Endometrial microvascular endothelial cells (primary cell): ENCODE measurements at regions not wholly inside any gene's neighbourhood (a gene's known extent, or its start where the extent isn't known, plus 50 kb on each side); places are given as distances from the start of the nearest gene placed in this dataset.
"Not testable (repeated sequence)": the region's sequence is repeated elsewhere in the genome, so short reads cannot be mapped to it uniquely, and the experiment has no call there.

ENCODE experiments used
- in situ Hi-C: cut with HindIII; loops from 2 replicates; pipeline ENCODE4 v1.10.0; 2017; ENCODE audit warnings: low sequenced_read_pairs, low pct_unique_long_range_greater_than_20kb; ENCODE audit errors: inconsistent ontology term

DNA sequence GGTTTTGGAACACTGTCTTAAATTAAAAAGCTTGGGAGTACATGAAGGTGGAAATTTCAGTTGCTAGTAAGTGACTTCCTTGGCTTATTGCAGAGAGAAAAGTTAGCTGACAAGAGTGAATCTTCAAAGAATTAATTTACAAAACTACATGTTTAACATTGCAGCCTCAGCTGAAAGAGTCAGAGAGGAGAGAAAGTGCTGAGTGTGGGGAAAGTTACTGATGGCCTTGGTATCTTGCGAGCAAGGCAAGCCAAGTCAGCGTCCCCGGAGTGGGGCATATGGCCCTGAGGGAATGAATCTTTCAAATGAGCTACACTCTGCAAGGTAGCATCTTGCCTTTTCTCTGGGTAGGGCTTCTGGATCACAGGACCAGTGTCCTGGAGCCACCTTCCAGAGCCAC is 131.3 kb downstream of the LPIN1 start:
- in situ Hi-C loops: no loop called here

DNA sequence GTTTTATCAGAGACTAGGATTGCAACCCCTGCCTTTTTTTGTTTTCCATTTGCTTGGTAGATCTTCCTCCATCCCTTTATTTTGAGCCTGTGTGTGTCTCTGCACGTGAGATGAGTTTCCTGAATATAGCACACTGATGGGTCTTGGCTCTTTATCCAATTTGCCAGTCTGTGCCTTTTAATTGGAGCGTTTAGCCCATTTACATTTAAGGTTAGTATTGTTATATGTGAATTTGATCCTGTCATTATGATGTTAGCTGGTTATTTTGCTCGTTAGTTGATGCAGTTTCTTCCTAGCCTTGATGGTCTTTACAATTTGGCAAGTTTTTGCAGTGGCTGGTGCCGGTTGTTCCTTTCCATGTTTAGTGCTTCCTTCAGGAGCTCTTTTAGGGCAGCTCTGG is 138.8 kb downstream of the LPIN1 start:
- in situ Hi-C loops: not testable (repeated sequence)

DNA sequence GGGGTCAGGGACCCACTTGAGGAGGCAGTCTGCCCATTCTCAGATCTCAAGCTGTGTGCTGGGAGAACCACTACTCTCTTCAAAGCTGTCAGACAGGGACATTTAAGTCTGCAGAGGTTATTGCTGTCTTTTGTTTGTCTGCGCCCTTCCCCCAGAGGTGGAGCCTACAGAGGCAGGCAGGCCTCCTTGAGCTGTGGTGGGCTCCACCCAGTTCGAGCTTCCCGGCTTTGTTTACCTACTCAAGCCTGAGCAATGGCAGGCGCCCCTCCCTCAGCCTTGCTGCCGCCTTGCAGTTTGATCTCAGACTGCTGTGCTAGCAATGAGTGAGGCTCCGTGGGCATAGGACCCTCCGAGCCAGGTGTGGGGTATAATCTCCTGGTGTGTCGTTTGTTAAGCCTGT is 140.5 kb downstream of the LPIN1 start:
- in situ Hi-C loops: not testable (repeated sequence)

DNA sequence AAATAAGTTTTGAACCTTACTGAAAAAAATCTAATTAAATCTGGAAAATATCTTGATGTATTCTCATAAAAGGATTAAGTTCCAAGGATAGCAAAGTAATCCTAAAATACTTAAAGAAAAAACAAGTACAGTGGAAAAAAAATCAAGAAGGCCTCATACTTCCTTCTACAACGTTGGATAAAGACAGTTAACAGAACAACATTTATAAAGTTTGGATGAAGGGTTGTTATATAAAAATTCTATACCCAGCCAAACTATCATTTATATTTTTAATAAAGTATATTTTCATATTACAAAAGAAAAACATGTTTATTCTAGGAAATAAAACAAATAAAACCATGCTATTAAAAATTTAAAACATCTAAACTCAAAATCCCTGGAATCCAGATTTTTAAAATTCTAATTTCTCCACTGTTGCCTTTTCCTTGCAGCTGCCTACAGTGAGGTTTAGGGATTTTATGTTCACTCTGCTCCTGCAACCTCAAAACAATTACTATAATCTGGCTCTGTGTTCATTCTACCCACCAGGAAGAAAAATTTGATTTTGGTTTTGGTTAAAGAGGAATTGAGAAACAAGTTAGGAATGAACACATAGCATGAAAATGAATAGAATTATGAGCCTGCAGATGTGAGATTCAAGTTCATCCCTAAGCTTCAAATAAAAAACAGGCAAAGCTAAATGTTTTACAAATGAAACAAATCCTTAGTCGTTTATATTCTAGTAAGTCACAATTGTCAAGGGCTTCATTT is 142.8 kb downstream of the LPIN1 start:
- in situ Hi-C loops: no loop called here

DNA sequence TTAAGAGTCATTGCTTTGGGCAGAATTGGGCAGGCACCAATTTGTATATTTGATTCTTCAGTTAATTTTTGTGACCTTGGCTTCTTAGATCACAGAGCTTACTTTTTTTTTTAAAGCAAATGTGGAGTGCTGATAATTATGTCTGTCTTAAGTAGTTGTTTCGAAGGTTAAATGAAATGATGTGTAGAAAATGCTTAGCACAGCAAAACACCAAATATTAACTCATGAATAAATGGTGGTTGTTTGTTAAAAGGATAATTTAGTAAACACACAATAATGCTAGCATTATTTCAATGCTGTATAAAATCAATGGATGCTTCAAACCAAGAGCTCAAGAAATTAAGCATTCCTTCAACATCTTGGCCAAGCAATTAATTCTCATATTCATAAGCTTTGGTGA is 143.4 kb downstream of the LPIN1 start:
- in situ Hi-C loops: no loop called here

DNA sequence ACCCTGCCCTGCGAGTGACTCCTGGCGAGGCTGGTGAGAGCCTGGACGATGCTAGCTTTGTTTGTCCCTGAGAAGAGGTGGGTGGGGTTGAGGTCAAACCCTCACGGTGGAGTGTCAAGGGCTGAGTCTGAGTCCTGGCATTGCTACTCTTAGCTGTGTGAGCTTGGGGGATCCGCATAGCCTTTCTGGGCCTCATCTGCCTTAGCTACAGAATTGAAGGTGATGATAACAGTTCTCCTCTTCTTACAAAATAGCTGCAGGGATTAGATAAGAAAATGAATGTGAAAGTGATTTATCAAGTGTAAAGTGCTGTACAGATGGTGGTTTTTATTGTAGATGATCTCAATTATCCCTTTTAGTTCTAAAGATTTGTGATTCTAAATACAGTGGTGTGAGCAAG is 144.6 kb downstream of the LPIN1 start:
- in situ Hi-C loops: no loop called here

DNA sequence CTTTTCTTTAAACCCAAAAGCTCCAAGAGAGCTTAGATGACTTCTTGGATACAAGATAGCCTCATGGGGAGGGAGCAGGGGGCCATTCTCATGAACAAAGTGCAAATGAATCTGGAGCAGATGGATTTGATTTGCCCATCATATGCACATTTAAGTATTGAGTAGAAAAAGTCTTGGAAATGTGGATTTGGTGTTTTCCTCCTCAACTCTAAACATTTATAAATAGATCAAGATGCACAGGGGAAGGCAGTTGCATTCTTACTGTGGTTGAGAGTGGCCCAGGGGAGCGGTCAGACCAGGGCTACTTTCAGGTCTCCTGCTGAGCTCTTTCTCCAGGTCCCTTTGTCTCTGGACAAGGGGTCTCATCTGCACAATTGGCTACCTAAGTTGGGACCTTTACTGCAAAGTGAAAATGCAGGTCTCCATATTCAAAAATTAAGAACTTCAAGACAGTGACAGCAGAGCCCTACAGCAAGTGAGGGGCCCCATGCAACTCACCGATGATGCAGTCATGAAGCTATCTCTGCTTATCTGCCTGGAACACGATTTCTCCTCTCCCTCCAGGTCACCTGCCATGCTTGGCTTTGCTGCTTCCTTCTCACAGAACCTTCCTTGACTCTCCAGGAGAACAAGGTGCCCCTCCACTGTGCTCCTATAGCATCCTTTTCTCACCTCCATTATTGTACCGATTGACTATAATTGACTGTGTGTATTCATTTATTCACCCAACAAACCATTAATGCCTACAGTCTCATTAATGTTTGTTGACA is 145.4 kb downstream of the LPIN1 start:
- in situ Hi-C loops: no loop called here

DNA sequence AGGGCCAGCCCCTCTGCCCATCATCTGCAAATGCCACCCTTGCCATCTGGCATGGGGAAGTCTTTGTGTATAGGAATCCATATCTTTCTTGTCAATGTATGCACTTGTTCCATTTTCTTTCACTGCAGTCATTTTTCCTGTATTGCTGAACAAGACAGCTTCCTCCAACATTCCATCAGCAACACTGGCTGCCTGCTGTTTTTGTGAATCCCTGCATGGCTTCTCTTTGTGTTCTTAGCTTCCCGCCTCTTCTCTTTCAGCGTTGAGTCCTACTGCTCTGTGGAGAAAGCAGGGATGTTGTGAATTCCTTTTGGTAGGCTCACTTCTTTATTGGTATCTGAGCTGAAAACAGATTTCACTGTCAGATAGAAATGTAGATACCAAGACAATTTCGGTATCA is 150.0 kb downstream of the LPIN1 start:
- in situ Hi-C loops: no loop called here

DNA sequence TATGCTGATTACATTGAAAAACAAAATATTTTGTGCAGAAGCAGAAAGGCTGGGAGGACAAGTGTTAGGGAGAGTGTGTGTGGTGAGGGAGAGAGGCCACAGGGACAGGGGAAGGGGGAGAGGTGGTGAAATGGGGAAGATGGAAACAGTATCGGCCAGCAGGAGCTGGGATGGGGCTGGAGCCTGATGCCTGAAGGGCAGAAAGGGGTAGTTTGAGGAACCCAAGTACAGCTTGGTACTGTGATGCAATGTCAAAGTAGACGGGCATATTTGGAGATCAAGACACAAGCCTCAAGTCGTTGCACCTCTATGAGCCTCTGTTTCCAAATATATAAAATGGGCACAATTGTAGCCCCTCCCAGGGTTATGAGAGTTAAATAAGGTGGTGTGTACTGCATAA is 152.1 kb downstream of the LPIN1 start:
- in situ Hi-C loops: no loop called here

DNA sequence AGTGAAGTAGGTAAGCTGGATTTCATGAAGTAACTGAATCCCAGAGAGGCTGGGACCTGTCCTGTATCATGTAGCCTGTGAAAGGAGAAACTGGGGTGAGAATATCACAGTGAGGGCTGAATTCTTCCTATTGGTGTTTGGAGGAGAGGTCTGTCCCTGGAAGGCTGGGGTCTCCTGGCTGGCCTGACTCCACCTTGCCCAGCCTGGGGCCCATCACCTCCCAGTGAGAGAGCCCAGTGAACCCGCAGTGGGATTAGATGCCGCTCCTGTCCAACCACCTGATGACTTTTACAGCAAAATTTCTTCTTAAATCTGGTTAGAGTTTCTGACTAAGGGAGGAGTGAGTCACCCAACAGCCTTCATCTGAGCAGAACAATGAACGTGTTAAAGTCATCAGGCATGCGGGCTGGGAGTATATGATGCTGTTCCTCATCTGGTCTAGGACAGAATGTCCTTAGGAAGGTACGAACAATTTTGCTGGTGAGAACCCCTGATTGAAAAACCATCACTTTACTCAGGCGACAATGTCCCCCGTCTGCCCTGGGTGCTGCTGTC is 152.9 kb downstream of the LPIN1 start:
- in situ Hi-C loops: no loop called here

DNA sequence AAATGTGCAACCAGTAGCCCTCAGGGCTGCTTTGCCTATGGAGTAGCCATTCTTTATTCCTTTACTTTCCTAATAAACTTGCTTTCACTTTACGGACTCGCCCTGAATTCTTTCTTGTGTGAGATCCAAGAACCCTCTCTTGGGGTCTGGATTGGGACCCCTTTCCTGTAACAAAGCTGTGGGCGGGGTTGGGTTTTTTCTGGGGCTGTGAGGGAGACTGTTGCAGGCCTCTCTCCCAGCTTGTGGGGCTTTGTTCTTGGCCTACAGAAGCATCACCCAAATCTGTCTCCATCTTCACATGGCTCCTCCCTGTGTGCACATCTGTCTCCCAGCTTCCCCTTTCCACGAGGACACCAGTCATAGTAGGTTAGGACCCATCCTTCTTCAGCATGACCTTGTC is 154.5 kb downstream of the LPIN1 start:
- in situ Hi-C loops: not testable (repeated sequence)

DNA sequence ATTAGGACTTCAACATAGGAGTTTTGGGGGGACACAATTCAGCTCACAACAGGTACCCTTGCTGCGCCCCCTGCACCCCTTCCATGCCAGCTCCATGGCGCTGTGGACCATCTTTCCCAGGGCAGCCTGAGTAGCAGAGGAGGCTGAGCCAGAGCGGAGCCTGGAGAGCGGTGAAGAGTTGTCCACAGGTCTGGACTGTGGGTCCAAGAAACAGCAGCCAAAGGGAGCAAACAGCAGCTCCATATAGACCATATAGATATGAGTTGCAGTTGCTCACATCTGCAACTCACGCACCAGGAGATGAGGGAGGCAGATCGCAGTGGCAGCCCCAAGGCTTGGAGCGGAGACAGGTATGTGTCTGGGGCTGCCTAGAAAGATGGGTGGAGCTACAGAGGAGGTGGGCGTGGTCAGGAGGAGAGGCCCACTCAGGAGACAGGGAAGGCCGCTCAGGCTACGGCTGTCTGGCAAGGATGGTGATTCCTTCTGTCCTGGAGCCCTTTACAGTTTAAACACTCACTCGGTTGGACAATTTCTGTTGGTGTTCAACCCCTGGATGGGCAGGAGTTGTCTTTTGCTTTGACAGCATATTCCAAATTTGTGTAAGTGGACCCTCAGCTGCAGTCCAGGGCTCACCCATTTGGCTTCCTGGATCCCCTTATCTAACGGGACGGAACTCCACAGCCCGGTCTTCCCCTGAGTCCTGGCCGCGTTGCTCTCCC is 155.1 kb downstream of the LPIN1 start:
- in situ Hi-C loops: no loop called here

DNA sequence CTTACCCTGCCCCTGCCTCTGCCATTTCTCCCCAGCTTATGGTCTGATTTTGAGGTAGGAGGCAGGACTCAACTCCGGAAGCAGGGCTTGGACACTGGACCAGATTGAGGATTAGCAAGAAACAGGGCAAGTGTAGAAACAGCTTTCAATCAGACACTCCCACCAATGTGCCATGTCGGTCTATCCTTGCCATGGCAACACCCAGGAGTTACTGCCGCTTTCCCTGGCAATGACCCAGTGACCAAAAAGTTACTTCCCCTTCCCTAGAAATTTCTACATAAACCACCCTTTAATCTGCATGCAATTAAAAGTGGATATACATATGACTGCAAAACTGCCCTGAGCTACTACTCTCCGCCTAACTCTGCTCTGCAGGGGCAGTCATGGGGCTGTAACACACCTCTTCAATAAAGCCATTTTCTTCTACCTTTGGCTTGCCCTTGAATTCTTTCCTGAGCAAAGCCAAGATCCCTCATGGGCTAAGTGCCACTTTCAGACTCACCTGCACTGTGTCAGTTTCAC is 156.7 kb downstream of the LPIN1 start:
- in situ Hi-C loops: no loop called here

DNA sequence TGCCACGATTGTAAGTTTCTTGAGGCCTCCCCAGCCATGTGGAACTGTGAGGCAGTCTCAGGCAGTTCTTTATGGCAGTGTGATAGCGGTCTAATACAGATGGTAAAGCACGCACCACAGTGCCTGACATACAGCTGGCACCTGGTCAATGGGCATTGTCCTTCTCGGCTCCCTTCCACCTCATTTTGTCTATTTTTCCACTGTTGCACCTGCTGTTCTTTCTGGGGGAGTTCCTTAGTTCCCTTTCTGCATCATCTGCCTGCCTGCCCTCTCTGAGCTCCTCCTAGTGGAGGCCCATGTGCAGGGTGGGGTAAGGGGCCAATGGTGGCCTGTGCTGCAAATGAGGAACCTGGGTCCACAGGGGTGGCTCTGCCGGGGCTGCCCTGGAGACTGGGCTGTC is 157.6 kb downstream of the LPIN1 start:
- in situ Hi-C loops: no loop called here

DNA sequence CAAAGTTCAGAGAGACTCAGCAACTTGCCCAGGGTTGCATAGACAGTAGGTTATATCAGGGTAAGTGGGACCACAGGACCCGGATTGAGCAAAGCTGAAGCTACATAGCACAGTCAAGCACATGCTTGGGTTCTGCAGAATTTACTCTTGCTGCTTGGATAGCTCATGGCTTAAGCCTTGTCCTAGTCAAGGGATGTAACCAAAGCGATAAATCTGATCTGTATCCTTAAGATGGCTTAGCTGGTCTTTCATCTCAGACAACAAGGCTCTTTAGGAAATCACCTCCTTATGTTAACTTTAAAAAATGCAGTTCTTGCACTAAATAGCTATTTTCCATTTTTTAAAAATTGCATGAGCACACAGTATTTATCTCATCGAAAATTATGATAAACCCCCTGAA is 158.5 kb downstream of the LPIN1 start:
- in situ Hi-C loops: no loop called here

DNA sequence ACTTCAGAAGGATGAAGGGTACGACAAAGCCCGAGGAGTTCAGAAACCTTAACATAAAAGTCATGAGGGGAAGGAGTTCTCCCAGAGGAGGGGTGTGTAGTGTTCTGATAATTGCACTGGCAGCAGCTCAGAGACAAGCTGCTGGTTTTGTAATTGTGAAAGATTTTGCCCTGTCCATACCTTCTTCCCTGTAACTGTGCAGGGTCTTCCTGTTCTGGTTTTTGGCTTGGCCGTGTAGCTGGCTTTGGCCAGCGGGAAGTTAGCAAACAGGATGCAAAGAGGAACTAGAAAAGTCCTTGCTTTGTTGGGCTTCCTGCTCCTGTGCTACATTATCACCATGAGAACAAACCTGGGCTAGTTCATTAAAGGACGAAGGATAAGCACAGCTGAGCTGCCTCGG is 160.8 kb downstream of the LPIN1 start:
- in situ Hi-C loops: no loop called here

DNA sequence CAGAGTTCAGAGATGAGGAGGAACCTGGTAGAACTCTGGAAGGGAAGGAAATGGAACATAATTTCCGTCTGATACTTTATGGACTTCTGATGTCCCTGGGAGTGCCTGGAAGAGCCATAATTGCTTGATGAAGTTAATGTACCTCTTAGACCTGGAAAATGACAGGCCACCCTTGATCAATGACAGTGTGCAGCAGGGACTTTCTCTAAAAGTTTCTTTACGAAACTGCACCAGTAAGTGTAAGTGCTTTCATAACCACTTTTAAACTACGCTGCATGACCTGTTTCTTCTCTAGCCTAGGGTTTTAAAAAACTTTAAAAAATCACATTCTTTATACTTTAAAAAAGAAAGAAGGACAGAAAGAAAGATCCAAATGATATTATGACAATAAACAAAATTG is 164.5 kb downstream of the LPIN1 start:
- in situ Hi-C loops: no loop called here

DNA sequence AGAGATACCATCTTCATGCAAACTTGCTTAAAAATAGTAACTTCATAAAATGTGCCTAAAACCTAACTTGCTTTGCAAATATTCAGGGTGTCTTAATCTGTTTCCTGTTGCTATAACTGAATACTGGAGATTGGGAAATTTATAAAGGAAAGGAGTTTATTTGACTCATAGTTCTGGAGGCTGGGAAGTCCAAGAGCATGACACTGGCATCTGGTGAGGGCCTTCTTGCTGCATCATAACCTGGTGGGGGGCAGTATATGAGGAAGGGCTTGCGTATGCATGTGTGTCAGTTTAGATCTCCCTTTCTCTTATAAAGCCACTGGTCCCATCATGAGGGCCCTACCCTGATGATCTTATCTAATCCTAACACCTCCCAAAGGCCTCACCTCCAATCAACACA is 166.5 kb downstream of the LPIN1 start:
- in situ Hi-C loops: no loop called here

DNA sequence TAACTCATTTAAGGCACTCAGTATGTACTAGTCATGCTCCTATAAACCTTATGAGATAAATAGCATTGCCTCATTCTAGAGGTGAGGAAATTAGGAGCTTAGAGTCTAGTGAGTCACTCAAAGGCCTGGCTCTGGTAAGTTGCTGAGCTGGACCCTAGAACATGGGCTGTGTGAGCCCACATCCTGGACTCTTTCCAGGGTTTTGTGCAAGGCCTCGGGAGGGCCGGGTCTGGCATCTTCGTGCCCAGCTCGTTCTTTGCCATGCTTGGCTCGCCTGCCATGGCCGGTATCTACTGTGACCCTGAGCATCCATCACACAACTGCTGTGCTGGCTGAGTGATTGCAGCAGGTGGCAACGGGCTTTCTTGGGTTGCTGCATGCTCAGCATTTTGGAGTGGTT is 168.0 kb downstream of the LPIN1 start:
- in situ Hi-C loops: no loop called here
